ENCODE measurements at regions not wholly inside any gene's neighbourhood (a gene's known extent, or its start where the extent isn't known, plus 50 kb on each side); places are given as distances from the start of the nearest gene placed in this dataset.
"Not testable (repeated sequence)": the region's sequence is repeated elsewhere in the genome, so short reads cannot be mapped to it uniquely, and the experiment has no call there.

GRCh38 chr5:121038438-121038837, 574.3 kb downstream of the PRR16 start:
- intact Hi-C loops (cut with DNase I): no loop called here
- no peak for DNase-seq (ENCODE audit: low spot score)

- intact Hi-C loops (cut with DNase I): no loop called here
- DNase-seq (ENCODE audit: low spot score): no peak
Measured at GRCh38 chr5:121049971-121050370, 585.9 kb downstream of the PRR16 start.

GRCh38 chr5:121053055-121053985, 589.2 kb downstream of the PRR16 start:
- intact Hi-C loops (cut with DNase I): no loop called here
- no peak for DNase-seq (ENCODE audit: low spot score)

GRCh38 chr5:121055586-121055985, 591.5 kb downstream of the PRR16 start:
- no peak for DNase-seq (ENCODE audit: low spot score)
- intact Hi-C loops (cut with DNase I): no loop called here

- DNase-seq (ENCODE audit: low spot score); intact Hi-C loops (cut with DNase I): not testable (repeated sequence)
Measured at GRCh38 chr5:121064241-121064640, 600.1 kb downstream of the PRR16 start.

GRCh38 chr5:121086671-121087070, 622.6 kb downstream of the PRR16 start:
- no peak for DNase-seq (ENCODE audit: low spot score)

GRCh38 chr5:121087560-121087959, 623.5 kb downstream of the PRR16 start:
- no peak for DNase-seq (ENCODE audit: low spot score)
- intact Hi-C loops (cut with DNase I): no loop called here

More at GRCh38 chr5:121086671-121087070, 622.6 kb downstream of the PRR16 start:
- intact Hi-C loops (cut with DNase I): no loop called here

GRCh38 chr5:121088341-121088740, 624.2 kb downstream of the PRR16 start:
- intact Hi-C loops (cut with DNase I): no loop called here
- DNase-seq (ENCODE audit: low spot score): no peak

- no peak for DNase-seq (ENCODE audit: low spot score)
- intact Hi-C loops (cut with DNase I): no loop called here
Measured at GRCh38 chr5:121090822-121091221, 626.7 kb downstream of the PRR16 start.

- intact Hi-C loops (cut with DNase I): no loop called here
- no peak for DNase-seq (ENCODE audit: low spot score)
Measured at GRCh38 chr5:121100931-121101330, 636.8 kb downstream of the PRR16 start.

GRCh38 chr5:121105921-121106320, 641.8 kb downstream of the PRR16 start:
- no peak for DNase-seq (ENCODE audit: low spot score)
- intact Hi-C loops (cut with DNase I): no loop called here

- peak; percentile 80 for DNase-seq (ENCODE audit: low spot score)
- intact Hi-C loops (cut with DNase I): not testable (repeated sequence)
Measured at GRCh38 chr5:121106721-121107690, 642.9 kb downstream of the PRR16 start.

GRCh38 chr5:121108725-121109124, 644.6 kb downstream of the PRR16 start:
- DNase-seq (ENCODE audit: low spot score): no peak
- intact Hi-C loops (cut with DNase I): no loop called here

GRCh38 chr5:121109817-121110216, 645.7 kb downstream of the PRR16 start:
- intact Hi-C loops (cut with DNase I): no loop called here
- DNase-seq (ENCODE audit: low spot score): no peak

GRCh38 chr5:121121786-121122185, 657.7 kb downstream of the PRR16 start:
- intact Hi-C loops (cut with DNase I): no loop called here
- DNase-seq (ENCODE audit: low spot score): no peak

GRCh38 chr5:121138495-121138907, 674.4 kb downstream of the PRR16 start:
- DNase-seq (ENCODE audit: low spot score): no peak
- intact Hi-C loops (cut with DNase I): no loop called here

- intact Hi-C loops (cut with DNase I): no loop called here
- no peak for DNase-seq (ENCODE audit: low spot score)
Measured at GRCh38 chr5:121138952-121139351, 674.9 kb downstream of the PRR16 start.

- intact Hi-C loops (cut with DNase I): no loop called here
- no peak for DNase-seq (ENCODE audit: low spot score)
Measured at GRCh38 chr5:121144764-121145163, 680.7 kb downstream of the PRR16 start.

GRCh38 chr5:121151534-121151933, 687.4 kb downstream of the PRR16 start:
- no peak for DNase-seq (ENCODE audit: low spot score)
- intact Hi-C loops (cut with DNase I): no loop called here

GRCh38 chr5:121152411-121152810, 688.3 kb downstream of the PRR16 start:
- intact Hi-C loops (cut with DNase I): no loop called here
- DNase-seq (ENCODE audit: low spot score): no peak
